ENCODE measurements at regions not wholly inside any gene's neighbourhood (a gene's known extent, or its start where the extent isn't known, plus 50 kb on each side); places are given as distances from the start of the nearest gene placed in this dataset.

DNA sequence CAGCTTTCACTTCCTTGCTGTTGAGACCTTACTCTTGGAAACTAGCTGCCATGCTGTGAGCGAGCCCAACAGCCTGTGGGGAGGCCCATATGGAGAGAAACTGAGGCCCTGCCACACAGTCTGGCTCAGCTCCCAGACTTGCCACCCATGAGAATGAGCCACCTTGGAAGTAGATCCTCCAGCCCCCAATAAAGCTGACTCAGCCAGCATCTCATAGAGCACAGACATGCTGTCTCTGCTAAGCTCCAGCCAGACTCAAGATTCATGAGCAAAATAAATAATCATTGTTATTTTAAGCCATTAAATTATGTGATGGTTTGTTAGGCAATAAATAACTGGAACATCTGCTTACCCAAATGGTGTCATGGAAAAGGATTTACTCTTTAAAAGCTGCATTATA is 53.6 kb upstream of the DDX18 start:
- no peak for TF ChIP-seq RCOR1 (IDR thresholded peaks at IDR 0.05; ENCODE audit: insufficient replicate concordance, low read length)
- TF ChIP-seq, protein P1, sequence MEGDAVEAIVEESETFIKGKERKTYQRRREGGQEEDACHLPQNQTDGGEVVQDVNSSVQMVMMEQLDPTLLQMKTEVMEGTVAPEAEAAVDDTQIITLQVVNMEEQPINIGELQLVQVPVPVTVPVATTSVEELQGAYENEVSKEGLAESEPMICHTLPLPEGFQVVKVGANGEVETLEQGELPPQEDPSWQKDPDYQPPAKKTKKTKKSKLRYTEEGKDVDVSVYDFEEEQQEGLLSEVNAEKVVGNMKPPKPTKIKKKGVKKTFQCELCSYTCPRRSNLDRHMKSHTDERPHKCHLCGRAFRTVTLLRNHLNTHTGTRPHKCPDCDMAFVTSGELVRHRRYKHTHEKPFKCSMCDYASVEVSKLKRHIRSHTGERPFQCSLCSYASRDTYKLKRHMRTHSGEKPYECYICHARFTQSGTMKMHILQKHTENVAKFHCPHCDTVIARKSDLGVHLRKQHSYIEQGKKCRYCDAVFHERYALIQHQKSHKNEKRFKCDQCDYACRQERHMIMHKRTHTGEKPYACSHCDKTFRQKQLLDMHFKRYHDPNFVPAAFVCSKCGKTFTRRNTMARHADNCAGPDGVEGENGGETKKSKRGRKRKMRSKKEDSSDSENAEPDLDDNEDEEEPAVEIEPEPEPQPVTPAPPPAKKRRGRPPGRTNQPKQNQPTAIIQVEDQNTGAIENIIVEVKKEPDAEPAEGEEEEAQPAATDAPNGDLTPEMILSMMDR (conservative IDR thresholded peaks at IDR 0.05; ENCODE audit: low read depth, low read length): no peak
- TF ChIP-seq POLR2A (IDR thresholded peaks at IDR 0.05; ENCODE audit: low read depth, low read length): no peak
- no peak for TF ChIP-seq CHD1 (IDR thresholded peaks at IDR 0.05; ENCODE audit: low read depth, low read length)
- TF ChIP-seq NFE2L2 (IDR thresholded peaks at IDR 0.05; ENCODE audit: low read depth, low read length): no peak
- TF ChIP-seq, protein P2, sequence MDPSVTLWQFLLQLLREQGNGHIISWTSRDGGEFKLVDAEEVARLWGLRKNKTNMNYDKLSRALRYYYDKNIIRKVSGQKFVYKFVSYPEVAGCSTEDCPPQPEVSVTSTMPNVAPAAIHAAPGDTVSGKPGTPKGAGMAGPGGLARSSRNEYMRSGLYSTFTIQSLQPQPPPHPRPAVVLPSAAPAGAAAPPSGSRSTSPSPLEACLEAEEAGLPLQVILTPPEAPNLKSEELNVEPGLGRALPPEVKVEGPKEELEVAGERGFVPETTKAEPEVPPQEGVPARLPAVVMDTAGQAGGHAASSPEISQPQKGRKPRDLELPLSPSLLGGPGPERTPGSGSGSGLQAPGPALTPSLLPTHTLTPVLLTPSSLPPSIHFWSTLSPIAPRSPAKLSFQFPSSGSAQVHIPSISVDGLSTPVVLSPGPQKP (IDR thresholded peaks at IDR 0.05; ENCODE audit: borderline replicate concordance, low read depth, low read length): no peak
- TF ChIP-seq, protein P3, sequence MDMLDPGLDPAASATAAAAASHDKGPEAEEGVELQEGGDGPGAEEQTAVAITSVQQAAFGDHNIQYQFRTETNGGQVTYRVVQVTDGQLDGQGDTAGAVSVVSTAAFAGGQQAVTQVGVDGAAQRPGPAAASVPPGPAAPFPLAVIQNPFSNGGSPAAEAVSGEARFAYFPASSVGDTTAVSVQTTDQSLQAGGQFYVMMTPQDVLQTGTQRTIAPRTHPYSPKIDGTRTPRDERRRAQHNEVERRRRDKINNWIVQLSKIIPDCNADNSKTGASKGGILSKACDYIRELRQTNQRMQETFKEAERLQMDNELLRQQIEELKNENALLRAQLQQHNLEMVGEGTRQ (IDR thresholded peaks at IDR 0.05; ENCODE audit: low read depth, low read length): no peak
- no peak for TF ChIP-seq MAZ (IDR thresholded peaks at IDR 0.05; ENCODE audit: borderline replicate concordance, low read depth, low read length)
- TF ChIP-seq MXI1 (IDR thresholded peaks at IDR 0.05; ENCODE audit: borderline replicate concordance, low read depth, low read length): no peak
- no peak for TF ChIP-seq MAFK (IDR thresholded peaks at IDR 0.05; ENCODE audit: low read depth, low read length)
- TF ChIP-seq BHLHE40 (IDR thresholded peaks at IDR 0.05; ENCODE audit: low read depth, low read length): no peak
- TF ChIP-seq SMC3 (IDR thresholded peaks at IDR 0.05; ENCODE audit: low read depth, low read length): no peak
- TF ChIP-seq RAD21 (IDR thresholded peaks at IDR 0.05; ENCODE audit: low read length): no peak
- no peak for TF ChIP-seq FOS (IDR thresholded peaks at IDR 0.05; ENCODE audit: low read depth, low read length)
- no peak for TF ChIP-seq CEBPB (IDR thresholded peaks at IDR 0.05; ENCODE audit: low read depth, low read length)
- no peak for TF ChIP-seq RFX5 (IDR thresholded peaks at IDR 0.05; ENCODE audit: low read depth, low read length)
- ChIA-PET CTCF (no interaction called here), POLR2A (ENCODE audit: unreplicated experiment) (no interaction called here)
- Histone ChIP-seq H3K14ac (replicated peaks; ENCODE audit: low read depth, low read length) (no peak overlapping the region), H3K56ac (ENCODE audit: extremely low read depth, insufficient read depth, low read length) (no peak overlapping the region), H3K4ac (ENCODE audit: low read depth, low read length) (no peak overlapping the region), H3K4me3 (ENCODE audit: insufficient read depth, low read depth, low read length) (no peak overlapping the region), H3K23ac (ENCODE audit: low read depth, low read length) (no peak overlapping the region), H2BK120ac (ENCODE audit: low read depth, low read length) (no peak overlapping the region), H4K5ac (ENCODE audit: low read depth, low read length) (no peak overlapping the region), H3K27me3 (ENCODE audit: control insufficient read depth, insufficient read depth, low read length) (no peaks in the 10 kb centered on the region), H2AK9ac (replicated peaks; ENCODE audit: low read depth, low read length, poor library complexity) (no peak overlapping the region), H2BK5ac (ENCODE audit: low read depth, low read length, poor library complexity, severe bottlenecking) (no peak overlapping the region), H4K91ac (ENCODE audit: insufficient read depth, low read depth, low read length) (no peak overlapping the region), H3K9ac (ENCODE audit: low read depth, low read length) (no peak overlapping the region), H2BK15ac (ENCODE audit: low read depth, low read length) (no peak overlapping the region), H2BK20ac (ENCODE audit: low read depth, low read length) (no peak overlapping the region), H3K4me2 (ENCODE audit: low read depth, low read length) (no peak overlapping the region), H2AFZ (replicated peaks; ENCODE audit: low read length, poor library complexity) (no peak overlapping the region), H3K36me3 (ENCODE audit: control insufficient read depth, insufficient read depth, low read length) (no peaks in the 10 kb centered on the region), H3K18ac (ENCODE audit: low read depth, low read length) (no peak overlapping the region), H2AK5ac (ENCODE audit: low read depth, low read length) (no peak overlapping the region), H3K27ac (ENCODE audit: insufficient read depth, low read length) (no peak overlapping the region), H3K4me1 (ENCODE audit: control insufficient read depth, insufficient read depth, low read length) (no peaks in the 10 kb centered on the region), H4K20me1 (ENCODE audit: insufficient read depth, low read length) (no peaks in the 10 kb centered on the region), H3K9me3 (ENCODE audit: control insufficient read depth, insufficient read depth, low read length) (peaks cover 1% of the 10 kb centered on the region), H3K79me1 (ENCODE audit: low read depth in 1 of 2, low read length in 2 of 2) (no peaks in the 10 kb centered on the region), H4K8ac (ENCODE audit: low read depth in 2 of 2, low read length in 2 of 2) (no peak overlapping the region), H3K9me1 (ENCODE audit: insufficient read depth, low read length) (no peaks in the 10 kb centered on the region)
- dilution Hi-C loops (cut with HindIII; ENCODE audit: low sequenced_read_pairs, unreplicated experiment): no loop called here
- intact Hi-C loops (cut with micrococcal nuclease): no loop called here
- DNase-seq (no peak), ATAC-seq (ENCODE audit: low read depth) (no peak; the same call in 1 of the 2 replicates)
- BruUV-seq (replicated peaks): no TSS peak
- WGBS, 2 experiments (ENCODE audit: extremely low coverage in 2 of 2, insufficient read length in 1 of 2): no CpG with 5 or more reads among the region's 1 CpG
- in situ Hi-C loops (cut with MboI; ENCODE audit: low sequenced_read_pairs): no loop called here
